GM19240 (cell line): ENCODE measurements at regions not wholly inside any gene's neighbourhood (a gene's known extent, or its start where the extent isn't known, plus 50 kb on each side); places are given as distances from the start of the nearest gene placed in this dataset.
A peak's percentile ranks its signal among the peaks of the same experiment; 100 is the strongest.

Experiments
- DNase-seq: peaks from one replicate; pipeline ENCODE4 v3.0.0; 2011; ENCODE audit warnings: low spot score; ENCODE audit not compliant: insufficient read length

DNA sequence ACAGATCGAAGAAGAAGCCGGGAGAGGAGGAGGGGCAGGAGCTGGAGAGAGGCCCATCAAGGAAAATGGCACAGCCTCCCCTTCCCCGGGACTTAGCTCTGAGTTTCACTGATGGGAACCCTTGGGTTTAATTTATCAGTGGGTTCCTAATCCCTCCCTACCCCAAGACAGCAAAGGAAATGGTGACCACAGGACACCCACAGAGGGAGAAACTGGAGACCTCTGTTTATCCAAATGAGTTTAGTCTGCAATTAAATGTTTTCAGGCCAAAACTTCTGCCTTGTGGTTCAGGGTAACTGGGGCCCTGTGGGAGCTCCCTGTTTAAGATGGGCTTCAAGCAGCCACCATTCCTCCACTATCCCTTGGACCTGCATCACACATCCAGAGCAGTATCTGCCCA is 190.8 kb upstream of the TOPAZ1 start:
- DNase-seq, result no peak

DNA sequence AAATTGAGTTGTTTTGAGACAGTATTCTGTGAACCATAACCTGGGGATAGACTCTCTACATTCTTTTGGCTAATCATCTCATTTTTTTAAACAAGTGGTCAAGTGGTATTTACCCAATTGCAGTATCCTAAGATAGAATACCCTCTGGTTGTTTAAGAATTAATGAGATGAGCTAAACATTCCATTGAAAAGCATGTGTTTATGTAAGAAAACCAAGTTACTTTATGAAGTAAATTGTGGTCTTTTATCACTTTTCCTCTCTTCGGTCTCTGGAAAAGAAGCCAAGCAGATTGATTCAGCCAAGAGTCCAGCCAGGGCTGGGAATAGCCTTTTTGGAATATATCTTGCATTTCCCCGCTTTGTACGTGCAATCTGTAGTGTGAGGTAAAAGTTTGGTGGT is 185.7 kb upstream of the TOPAZ1 start:
- DNase-seq, result no peak

DNA sequence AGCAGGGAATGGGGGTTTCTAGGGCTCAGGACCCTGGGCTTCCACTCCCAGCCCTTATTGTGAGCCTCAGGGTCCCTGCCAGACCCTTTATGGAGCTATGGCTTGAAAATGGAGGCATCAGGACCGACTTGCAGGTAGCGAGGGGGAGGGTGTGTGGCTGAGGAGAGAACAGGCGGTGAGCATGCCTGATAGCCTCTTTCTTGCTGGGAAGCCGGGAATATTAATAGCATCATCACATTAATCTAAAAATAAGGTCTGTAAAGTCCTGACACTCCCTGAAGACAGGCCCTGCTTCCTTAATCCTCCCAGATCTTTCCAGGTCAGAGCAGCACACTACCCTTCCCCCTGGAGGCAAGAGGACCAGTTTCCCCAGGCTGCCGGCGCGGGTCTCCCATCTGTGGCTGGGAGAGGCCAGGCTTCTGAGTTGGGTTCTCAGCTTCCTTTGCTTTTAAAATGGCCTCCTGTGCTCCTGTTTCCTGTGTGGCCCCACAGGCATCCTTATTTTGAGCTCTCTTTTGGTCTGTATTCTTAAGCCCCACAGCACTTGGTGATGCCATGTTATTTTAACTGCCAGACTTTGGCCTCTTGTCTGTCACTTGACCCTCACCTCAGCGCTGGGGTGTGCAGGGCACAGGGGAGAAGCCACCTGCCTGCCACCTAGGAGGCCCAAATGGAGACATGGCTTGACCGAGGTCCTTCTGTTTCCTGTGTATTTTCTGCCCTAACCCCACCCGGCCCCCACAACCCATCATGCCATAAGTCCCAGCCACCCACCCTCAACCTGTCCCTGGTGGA is 185.0 kb upstream of the TOPAZ1 start:
- no peak for DNase-seq

DNA sequence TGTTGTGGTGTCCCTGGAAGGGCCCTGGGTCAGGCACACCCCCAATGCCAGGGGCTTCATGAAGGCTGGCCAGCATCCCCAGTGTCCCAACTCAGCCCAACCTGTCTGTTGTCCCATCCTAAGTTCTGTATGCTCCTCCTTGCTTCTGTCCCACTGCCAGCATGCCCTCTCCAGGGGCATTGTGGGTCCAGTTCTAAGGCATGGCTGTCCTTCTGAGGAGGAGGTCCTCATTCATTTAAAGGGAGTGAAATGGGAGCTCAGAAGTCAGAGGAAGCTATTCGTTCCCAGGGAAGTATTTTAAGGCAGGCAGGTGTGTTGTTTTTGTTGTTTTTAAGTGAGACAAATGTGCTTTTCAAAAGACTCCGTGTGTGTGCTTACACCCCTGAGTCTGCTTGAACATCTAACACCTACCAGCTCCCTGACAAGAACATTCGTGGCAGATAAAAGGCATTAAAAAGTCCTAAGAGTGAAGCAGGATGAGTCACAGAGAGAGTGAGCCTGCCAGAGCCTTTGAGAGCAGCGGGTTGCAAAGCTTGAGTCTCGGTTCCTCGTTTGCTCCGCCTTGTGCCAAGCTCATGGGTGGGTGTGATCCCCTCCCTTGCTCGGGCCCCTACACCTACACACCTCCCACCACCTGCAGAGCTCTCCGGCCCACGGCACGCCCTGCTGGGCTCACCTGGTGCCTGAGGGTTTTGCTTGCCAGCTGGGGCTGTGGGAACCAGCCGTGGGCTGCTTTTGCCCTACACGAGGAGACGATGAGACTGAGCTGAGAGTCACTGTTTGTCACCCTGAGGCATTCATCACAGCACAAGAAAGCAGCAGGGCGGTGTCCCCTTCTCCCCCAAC is 183.4 kb upstream of the TOPAZ1 start:
- DNase-seq, result peak; percentile 21

DNA sequence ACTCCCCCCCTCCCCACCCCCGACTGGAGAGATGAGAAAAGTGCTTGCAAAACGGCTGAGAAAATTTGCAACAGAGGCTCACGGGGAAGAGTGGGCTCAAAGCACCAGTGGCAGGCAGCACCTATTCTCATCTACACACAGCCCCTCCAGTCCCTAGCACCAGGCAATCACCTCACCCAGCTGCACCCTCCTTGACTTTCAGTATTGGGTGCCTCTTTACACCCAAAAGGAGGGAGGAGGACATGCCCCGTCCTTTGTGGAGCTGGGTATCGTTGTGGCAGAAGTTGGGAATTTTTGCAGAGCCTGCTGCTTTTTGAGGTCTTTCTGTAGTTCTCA is 182.8 kb upstream of the TOPAZ1 start:
- no peak for DNase-seq

DNA sequence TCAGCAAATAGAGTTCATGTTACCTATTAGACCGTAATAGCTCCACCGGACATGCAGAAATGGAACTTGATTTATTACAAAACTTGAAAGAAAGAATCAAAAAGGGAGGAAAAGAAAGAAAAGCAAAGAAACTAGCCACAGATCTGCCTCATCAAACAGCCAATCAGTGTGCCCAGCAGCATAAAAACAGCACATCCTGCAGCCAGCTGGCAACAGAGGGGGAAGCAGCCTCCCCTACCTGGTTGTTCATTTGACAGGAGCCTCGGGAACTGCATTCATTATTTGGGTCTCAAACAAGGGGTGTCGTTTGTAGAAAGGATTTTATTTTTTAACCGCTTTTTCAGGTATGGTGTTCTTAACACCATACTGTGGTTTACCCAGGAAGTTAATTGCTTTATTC is 181.5 kb upstream of the TOPAZ1 start:
- DNase-seq, result no peak

DNA sequence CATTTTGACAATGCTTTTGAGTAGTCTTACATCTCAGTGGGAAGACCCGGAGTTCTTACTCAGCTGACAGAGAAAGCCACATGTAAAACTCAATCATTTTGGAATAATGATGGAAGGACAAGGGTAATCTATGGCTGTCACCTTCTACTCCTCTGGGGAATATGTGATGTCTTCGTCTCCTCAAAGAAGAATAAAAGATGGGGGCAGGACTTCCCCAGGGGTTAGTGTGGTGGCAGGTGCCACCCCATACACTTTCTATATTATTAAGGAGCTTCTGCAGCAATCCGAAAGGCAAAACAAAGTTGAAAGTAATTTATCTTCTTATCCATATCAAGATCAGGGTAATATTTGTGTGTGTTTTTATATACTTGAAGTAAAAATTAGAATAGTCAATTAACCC is 180.4 kb upstream of the TOPAZ1 start:
- DNase-seq, result no peak

DNA sequence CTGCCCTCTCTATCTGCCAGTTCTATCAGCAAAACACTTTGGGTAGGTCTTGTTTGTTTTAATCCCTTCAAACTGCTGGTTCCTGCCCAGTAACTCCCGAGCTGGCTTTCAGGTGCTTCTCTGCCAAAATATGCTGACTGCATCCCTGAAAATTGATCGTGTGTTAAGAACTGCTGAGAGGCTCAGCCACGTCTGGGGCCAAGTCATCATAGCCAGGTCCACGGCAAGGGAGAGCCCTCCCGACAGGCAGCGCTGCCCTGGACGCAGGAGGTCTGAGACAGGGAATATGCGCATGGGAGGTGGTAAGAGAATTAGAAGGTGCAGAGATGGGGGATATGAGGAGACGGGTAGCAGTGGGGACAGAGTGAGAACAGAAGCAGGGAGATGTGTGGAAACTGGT is 179.7 kb upstream of the TOPAZ1 start:
- DNase-seq, result no peak

DNA sequence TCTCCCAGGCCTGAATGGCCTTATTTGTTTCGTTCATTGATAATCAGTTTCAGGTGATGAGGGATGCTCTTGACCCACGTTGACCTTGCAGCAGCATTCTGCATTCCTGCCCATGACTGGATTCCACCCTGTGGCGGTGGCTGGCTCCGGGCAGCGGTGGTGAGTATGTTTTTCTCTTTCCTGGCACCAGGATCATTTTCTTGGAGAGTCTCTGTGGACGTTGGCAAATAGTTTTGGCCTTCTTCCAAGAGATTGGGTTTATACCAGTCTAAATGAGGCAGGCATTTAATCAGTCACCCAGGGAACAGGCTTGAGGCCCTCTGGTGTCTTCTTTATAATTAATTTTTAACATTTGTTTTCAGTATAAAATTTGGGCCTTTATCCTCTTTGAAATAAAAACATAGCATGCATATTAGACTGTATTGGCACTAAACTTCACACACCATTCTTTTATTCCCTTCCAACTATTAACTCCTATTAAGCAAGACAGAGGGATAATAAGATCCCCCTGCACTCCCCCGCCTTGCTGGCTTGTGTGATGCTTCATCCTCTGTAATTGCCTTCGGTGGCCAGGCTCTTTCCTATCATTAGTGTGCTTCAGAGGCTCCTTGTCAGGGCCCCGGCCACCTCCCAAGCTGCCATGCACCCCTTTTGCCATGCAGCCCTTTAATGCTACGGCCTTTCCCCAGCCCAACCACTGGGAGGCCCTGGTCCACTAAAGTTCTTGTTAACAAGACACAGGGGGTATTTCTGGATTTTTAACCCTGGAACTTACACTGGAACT is 176.2 kb upstream of the TOPAZ1 start:
- no peak for DNase-seq

DNA sequence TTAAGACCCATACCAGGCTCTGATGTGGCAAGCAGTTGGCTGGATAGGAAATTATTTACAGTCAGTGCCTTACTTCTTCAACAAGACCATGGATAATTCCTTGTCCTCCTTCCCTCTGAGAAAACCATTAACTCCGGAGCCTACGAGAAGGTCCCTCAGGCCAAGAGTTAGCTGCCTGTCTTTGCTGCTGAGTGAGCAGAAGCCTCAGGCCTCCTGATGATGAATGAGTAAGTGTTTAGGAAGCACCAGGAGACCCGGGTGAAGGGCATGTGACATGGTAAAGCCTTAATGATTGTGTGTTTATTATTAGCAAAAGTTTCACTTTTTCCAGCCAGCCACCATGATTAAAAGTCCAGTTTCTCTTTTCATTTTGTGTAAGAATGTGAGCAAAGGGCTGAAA is 174.9 kb upstream of the TOPAZ1 start:
- no peak for DNase-seq

DNA sequence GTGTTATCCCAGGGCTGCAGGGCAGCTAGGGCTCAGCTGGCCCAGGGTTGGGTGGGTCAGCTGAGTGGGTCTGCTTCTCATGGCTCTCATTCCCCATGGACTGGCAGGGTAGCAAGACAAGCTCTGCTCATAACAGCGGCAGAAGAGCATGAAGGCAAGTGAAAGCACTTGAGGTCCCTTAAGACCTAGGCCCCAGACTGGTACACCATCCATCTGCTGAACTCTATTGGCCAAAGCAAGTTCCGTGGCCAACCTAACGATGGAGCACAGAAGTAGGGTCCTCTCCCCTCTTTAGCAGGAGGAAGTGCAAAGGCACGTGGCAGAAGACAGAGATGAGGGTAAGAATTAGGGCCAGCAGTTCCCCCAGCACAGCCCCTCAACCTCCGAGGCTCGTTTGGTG is 174.3 kb upstream of the TOPAZ1 start:
- no peak for DNase-seq

DNA sequence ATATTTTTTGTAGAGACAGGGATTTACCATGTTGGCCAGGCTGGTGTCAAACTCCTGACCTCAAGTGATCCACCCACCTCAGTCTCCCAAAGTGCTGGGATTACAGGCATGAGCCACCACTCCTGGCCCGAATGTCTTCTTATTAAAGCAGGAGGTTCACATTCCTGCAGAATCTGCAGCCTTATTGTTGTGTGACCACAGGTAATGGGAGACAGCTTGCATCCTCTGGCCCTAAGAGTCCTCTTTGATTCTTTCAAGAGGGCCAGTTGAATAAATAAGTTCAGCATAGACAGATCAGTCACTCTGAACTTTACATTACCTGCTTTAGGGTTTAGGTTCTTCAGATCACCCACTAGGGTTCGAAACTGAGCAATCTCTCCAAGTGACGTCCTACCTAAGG is 172.9 kb upstream of the TOPAZ1 start:
- DNase-seq, result no peak

DNA sequence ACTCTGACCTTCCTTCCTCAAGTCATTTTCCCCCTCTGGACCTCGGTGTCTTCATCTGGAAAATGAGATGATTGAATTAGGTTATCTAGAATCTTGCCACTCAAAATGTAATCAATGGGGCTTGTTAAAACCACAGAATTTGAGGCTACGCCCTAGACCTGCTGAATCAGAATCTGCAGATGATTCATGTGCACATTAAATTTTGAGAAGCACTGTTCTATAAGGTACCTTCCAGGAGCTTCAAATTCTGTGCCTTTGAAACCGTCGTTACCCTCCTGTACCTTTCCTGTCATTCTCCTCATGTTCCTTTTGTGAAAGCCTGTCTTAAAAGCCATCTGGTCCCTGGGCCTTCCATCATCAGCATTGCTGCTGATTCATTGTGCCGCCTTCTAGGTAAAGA is 172.4 kb upstream of the TOPAZ1 start:
- no peak for DNase-seq

DNA sequence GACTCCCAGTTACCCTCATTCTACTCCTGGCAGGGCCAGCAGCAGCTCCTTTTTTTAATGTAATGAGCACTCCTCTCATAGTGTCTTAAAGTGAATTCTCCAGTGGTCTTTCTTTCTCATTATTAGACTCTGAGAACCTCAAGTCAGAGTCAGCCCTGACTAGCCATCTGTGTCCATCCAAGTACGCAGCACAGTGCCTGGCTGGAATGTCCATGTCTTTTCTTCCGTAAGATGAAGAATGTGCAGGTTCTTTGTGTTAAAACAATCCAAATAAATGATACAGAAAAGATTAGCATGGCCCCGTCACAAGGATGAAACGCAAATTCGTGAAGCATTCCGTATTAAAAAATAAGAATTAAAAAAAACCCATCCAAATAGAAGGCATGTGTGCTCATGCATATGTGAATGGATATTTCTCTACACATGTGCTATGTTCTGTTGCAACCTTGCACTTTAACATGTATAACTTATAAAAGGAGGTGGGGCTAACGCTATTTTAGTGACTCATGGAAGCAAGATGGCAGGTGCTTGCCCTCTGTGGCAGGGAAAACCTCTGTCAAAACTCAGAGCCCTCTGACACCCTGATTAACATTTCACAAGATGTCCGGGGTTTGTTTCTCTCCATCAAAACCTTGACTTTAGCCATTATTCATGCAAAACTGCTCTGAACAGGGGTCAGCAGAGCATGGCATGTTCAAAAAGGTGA is 170.7 kb upstream of the TOPAZ1 start:
- DNase-seq, result no peak

DNA sequence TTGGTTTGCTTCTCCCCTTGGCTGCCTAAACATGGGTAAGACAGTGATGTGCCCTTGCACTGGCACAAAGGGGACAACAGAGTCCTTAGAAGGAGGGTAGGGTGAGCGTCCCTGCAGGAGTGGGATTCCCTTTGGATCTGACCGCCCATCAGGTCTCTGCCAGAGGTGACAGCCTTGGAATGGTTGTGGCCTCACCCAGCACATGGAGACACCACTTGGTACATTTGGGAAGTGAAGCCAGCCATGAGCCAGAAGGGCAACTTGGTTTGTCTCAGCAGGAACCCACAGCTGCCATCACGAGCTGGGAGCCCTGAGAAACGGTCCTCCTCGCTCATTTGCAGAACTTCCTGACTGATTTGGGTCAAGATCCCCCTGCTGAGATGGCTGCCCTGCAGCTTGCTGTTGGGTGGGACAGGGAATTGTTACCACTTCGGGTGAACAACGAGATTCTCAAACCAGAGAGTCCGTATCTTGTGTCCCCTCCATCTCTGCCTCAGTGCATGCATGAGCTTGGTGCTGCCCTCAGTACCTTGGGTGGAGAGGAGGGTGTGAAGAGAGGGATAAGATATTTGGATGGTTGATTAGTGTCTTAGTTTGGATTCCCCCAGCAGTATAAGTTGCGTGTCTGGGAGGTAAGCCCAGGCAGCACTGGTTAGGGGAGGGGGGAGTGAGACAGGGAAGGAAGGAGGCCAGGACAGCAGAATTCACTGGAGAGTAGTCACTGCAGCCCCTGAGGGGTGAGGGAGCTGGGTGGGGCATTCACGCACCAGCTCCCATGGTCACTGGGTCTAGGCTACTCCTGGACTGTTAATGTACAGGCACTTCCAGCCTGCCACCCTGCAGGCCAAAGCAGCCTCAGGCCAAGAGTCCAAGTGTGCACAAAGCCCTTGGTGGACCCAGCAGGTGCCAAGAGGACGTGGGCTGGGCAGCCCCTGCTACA is 168.8 kb upstream of the TOPAZ1 start:
- DNase-seq, result no peak

DNA sequence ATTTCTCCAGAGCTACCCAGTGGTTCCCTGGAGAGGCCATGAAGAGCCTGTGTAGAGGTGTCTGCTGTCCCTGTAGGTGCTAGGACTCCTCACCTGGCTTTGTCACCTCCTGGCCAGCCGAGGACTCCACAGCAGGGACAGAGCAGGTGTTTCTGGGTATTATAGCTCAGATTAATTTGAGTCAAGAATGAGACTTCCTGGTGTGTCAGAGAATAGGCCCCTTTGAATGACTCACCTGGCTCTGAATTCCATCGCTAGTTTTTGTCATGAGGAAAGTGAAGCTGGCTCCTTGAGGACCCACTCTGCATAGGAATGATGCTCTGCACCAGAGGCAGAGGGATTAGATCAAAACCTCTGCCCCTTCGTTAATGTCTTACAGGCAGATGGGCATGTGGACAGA is 167.5 kb upstream of the TOPAZ1 start:
- no peak for DNase-seq

DNA sequence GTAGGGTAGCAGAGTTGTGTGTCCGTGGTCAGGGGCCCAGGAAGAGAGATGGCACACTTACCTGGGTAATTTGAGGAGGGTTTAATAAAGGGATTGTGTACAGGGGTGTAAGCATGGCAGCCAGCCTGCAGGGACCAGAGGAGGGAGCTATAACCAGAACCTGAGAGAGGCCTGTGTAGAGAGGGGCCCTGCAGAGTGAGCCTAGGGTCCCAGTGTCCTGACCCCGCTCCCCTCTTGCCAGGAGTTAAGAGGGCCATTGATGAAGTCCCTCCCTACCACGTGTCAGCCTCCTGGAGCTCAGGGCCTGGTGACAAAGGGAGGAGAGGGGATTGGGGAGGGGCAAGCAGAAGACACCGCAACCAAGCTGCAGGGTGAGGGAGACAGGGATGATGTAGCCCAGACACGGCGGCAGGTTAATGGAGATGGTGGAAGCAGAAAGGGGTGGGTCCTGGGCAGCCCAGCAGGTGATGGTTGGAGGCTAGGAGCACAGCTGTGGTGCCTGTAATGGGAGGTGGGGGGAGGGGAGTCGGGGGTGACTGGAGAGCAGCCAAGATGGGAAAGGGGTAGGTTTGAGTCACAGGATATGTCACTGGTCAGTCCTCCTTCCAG is 165.4 kb upstream of the TOPAZ1 start:
- no peak for DNase-seq

DNA sequence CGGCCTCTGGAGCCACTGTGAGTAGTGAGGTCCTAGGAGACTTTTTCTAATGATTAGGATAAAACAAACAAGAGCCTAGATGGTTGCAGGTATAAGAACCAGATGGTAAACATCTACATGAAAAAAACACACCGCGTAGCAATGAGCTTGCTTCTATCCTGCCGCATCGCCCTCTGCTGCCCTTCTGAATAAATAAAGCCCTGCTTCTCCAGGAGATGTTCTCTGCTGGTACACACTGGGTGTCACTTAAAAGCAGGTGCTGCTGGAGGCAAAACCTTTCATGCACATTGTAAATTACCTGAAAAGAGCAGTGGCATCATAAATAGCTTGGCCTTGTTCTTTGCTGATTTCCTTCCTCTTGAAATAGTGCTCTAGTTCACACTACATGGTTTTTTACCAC is 164.4 kb upstream of the TOPAZ1 start:
- DNase-seq, result no peak

DNA sequence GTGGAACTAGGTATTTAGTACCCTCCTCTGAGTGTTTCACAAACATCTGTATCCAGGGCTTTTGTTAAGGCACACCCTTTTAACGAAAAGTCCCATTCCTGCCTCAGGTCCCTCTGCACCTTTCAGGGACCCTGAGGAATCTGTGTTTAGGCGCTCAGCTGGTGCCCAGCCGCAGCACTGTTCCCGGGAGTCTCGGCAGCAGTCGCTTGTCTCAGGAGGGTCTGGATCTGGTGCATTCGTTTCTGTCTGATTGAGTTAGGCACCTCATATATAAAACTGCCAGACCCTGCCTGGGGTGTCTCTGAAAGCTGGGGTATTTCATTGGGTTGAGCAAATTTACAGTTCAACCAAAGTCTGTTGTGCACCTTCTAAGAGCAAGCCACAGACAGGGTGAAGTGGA is 162.8 kb upstream of the TOPAZ1 start:
- no peak for DNase-seq

DNA sequence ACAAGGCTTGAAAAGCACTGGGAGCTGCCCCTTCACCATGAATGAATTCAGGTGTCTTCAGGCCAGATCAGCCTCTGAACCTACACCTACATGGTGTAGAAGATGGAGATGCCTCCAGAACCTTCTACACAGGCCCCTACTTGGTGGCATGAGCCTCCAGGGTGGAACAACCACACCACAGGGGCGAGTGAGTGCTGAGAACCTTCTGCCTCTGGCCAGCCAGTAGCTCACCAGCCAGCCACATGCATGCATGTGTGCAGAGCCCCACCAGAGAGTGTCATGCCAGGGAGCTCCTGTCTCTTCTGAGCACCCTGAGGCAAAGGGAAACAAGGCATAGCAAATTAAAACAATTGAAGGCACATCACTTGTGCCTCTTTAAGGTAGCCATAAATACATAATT is 161.8 kb upstream of the TOPAZ1 start:
- DNase-seq, result no peak
